Adipocyte (in vitro differentiated cells): ENCODE measurements at regions not wholly inside any gene's neighbourhood (a gene's known extent, or its start where the extent isn't known, plus 50 kb on each side); places are given as distances from the start of the nearest gene placed in this dataset.

Experiments
- DNase-seq: peaks from one replicate; pipeline ENCODE4 v3.0.0-alpha.2; 2015; ENCODE audit warnings: low read depth
- H3K27me3 ChIP-seq: replicated peaks from 2 replicates; pipeline ENCODE4 v1.7.0; 2013; ENCODE audit warnings: mild to moderate bottlenecking, low read length, moderate library complexity; ENCODE audit not compliant: control insufficient read depth, insufficient read depth
- H3K36me3 ChIP-seq: 2 replicates; pipeline ENCODE4 v1.7.0; 2013; ENCODE audit warnings: low read length, mild to moderate bottlenecking, moderate library complexity; ENCODE audit not compliant: control insufficient read depth, insufficient read depth, severe bottlenecking
- H3K4me1 ChIP-seq: 2 replicates; pipeline ENCODE4 v1.7.0; 2013; ENCODE audit warnings: mild to moderate bottlenecking, low read length, moderate library complexity; ENCODE audit not compliant: control insufficient read depth, insufficient read depth
- H3K4me3 ChIP-seq: 2 replicates; pipeline ENCODE4 v1.7.0; 2013; ENCODE audit warnings: mild to moderate bottlenecking, low read length, moderate library complexity
- H3K9ac ChIP-seq: 2 replicates; pipeline ENCODE4 v1.7.0; 2013; ENCODE audit warnings: mild to moderate bottlenecking, low read length, moderate library complexity
- H3K9me3 ChIP-seq: 2 replicates; pipeline ENCODE4 v1.7.0; 2013; ENCODE audit warnings: mild to moderate bottlenecking, low read length, moderate library complexity; ENCODE audit not compliant: control insufficient read depth

GRCh38 chr1:14292520-14292919, 306.0 kb upstream of the KAZN start:
- no peak overlapping the region for H3K9ac ChIP-seq
- no peaks in the 10 kb centered on the region for H3K4me1 ChIP-seq
- no peak overlapping the region for H3K4me3 ChIP-seq
- peaks cover 4% of the 10 kb centered on the region for H3K27me3 ChIP-seq
- DNase-seq: no peak
- no peaks in the 10 kb centered on the region for H3K9me3 ChIP-seq
- H3K36me3 ChIP-seq: no peaks in the 10 kb centered on the region

GRCh38 chr1:14294006-14294405, 304.5 kb upstream of the KAZN start:
- H3K9ac ChIP-seq: no peak overlapping the region
- no peak overlapping the region for H3K4me3 ChIP-seq

GRCh38 chr1:14294860-14295536, 303.5 kb upstream of the KAZN start:
- Histone ChIP-seq H3K9me3 (no peaks in the 10 kb centered on the region), H3K4me3 (no peak overlapping the region), H3K4me1 (no peaks in the 10 kb centered on the region), H3K36me3 (no peaks in the 10 kb centered on the region), H3K9ac (no peak overlapping the region), H3K27me3 (peaks cover 4% of the 10 kb centered on the region)
- no peak for DNase-seq

More at GRCh38 chr1:14294006-14294405, 304.5 kb upstream of the KAZN start:
- Histone ChIP-seq H3K36me3 (no peaks in the 10 kb centered on the region), H3K4me1 (no peaks in the 10 kb centered on the region), H3K27me3 (peaks cover 4% of the 10 kb centered on the region), H3K9me3 (no peaks in the 10 kb centered on the region)
- no peak for DNase-seq

- Histone ChIP-seq H3K36me3 (no peaks in the 10 kb centered on the region), H3K9me3 (no peaks in the 10 kb centered on the region), H3K4me3 (no peak overlapping the region), H3K9ac (no peak overlapping the region), H3K4me1 (peaks cover 6% of the 10 kb centered on the region), H3K27me3 (peaks cover 4% of the 10 kb centered on the region)
- DNase-seq: no peak
Observed at GRCh38 chr1:14296795-14297194, 301.7 kb upstream of the KAZN start.

- Histone ChIP-seq H3K9ac (no peak overlapping the region), H3K27me3 (peaks cover 4% of the 10 kb centered on the region)
- DNase-seq: no peak
Observed at GRCh38 chr1:14297356-14297755, 301.1 kb upstream of the KAZN start.

GRCh38 chr1:14298806-14299205, 299.7 kb upstream of the KAZN start:
- DNase-seq: no peak
- Histone ChIP-seq H3K36me3 (no peaks in the 10 kb centered on the region), H3K4me1 (peaks cover 8% of the 10 kb centered on the region), H3K9me3 (no peaks in the 10 kb centered on the region), H3K4me3 (no peak overlapping the region), H3K27me3 (no peaks in the 10 kb centered on the region), H3K9ac (no peak overlapping the region)

More at GRCh38 chr1:14297356-14297755, 301.1 kb upstream of the KAZN start:
- H3K4me1 ChIP-seq: peaks cover 6% of the 10 kb centered on the region
- no peaks in the 10 kb centered on the region for H3K36me3 ChIP-seq
- H3K4me3 ChIP-seq: no peak overlapping the region
- H3K9me3 ChIP-seq: no peaks in the 10 kb centered on the region

- Histone ChIP-seq H3K4me3 (no peak overlapping the region), H3K36me3 (no peaks in the 10 kb centered on the region), H3K27me3 (no peaks in the 10 kb centered on the region), H3K4me1 (peaks cover 31% of the 10 kb centered on the region), H3K9me3 (no peaks in the 10 kb centered on the region), H3K9ac (no peak overlapping the region)
- DNase-seq: no peak
Observed at GRCh38 chr1:14300991-14301703, 297.3 kb upstream of the KAZN start.

- H3K4me3 ChIP-seq: no peak overlapping the region
- no peak overlapping the region for H3K9ac ChIP-seq
- DNase-seq: no peak
- peaks cover 35% of the 10 kb centered on the region for H3K4me1 ChIP-seq
- H3K27me3 ChIP-seq: no peaks in the 10 kb centered on the region
- no peaks in the 10 kb centered on the region for H3K36me3 ChIP-seq
- H3K9me3 ChIP-seq: no peaks in the 10 kb centered on the region
Observed at GRCh38 chr1:14301704-14302024, 296.8 kb upstream of the KAZN start.

- no peak overlapping the region for H3K4me3 ChIP-seq
- no peaks in the 10 kb centered on the region for H3K9me3 ChIP-seq
- H3K36me3 ChIP-seq: no peaks in the 10 kb centered on the region
- no peaks in the 10 kb centered on the region for H3K27me3 ChIP-seq
- H3K9ac ChIP-seq: no peak overlapping the region
- peaks cover 35% of the 10 kb centered on the region for H3K4me1 ChIP-seq
- no peak for DNase-seq
Observed at GRCh38 chr1:14302025-14302424, 296.5 kb upstream of the KAZN start.

- no peaks in the 10 kb centered on the region for H3K27me3 ChIP-seq
- no peaks in the 10 kb centered on the region for H3K9me3 ChIP-seq
- no peak overlapping the region for H3K4me3 ChIP-seq
- H3K36me3 ChIP-seq: no peaks in the 10 kb centered on the region
- no peak for DNase-seq
- peaks cover 35% of the 10 kb centered on the region for H3K4me1 ChIP-seq
- no peak overlapping the region for H3K9ac ChIP-seq
Observed at GRCh38 chr1:14303011-14303410, 295.5 kb upstream of the KAZN start.

- H3K4me3 ChIP-seq: no peak overlapping the region
- no peak overlapping the region for H3K9ac ChIP-seq
- peak; percentile 55 for DNase-seq
- no peaks in the 10 kb centered on the region for H3K9me3 ChIP-seq
- no peaks in the 10 kb centered on the region for H3K36me3 ChIP-seq
- no peaks in the 10 kb centered on the region for H3K27me3 ChIP-seq
- peaks cover 35% of the 10 kb centered on the region for H3K4me1 ChIP-seq
Observed at GRCh38 chr1:14304381-14304865, 294.1 kb upstream of the KAZN start.
